GM06990 (cell line): ENCODE measurements at regions not wholly inside any gene's neighbourhood (a gene's known extent, or its start where the extent isn't known, plus 50 kb on each side); places are given as distances from the start of the nearest gene placed in this dataset.

ENCODE experiments used
- DNase-seq: peaks from one replicate; pipeline ENCODE4 v3.0.0-alpha.2; 2011; ENCODE audit not compliant: insufficient read length; ENCODE audit errors: extremely low read depth
- H3K27me3 ChIP-seq: replicated peaks from 2 replicates; pipeline ENCODE4 v1.6.0; 2011; ENCODE audit warnings: low read length; ENCODE audit not compliant: control insufficient read depth, insufficient read depth
- H3K36me3 ChIP-seq: 2 replicates; pipeline ENCODE4 v1.5.1; 2011; ENCODE audit warnings: low read length; ENCODE audit not compliant: control insufficient read depth, insufficient read depth
- H3K4me3 ChIP-seq: replicated peaks from 2 replicates; pipeline ENCODE4 v1.5.1; 2011; ENCODE audit warnings: low read depth, mild to moderate bottlenecking, control low read depth, low read length
- TF ChIP-seq, protein P1 (sequence below): IDR thresholded peaks from 2 replicates; pipeline ENCODE4 v1.5.1; 2011; ENCODE audit warnings: low read length, control low read depth, mild to moderate bottlenecking, inconsistent platforms; ENCODE audit not compliant: insufficient read depth, poor library complexity, severe bottlenecking

DNA sequence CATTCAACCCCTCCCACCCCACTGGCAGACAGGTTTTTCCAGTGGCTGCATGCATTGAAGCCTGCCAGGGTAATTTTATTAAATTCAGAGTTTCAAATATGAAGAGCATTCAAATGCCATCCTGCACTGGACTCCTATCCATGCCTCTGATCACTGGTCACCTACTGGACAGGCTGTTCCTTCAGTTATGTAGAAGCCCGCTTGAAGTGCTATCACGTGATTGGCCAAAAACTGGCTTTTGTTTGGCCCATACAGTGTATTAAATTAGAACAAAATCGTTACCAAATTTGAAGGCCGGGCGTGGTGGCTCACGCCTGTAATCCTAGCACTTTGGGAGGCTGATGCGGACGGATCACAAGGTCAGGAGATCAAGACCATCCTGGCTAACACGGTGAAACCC, 464.1 kb downstream of the TSN start:
- DNase-seq = no peak
- Histone ChIP-seq H3K4me3 (no peak overlapping the region), H3K27me3 (no peaks in the 10 kb centered on the region), H3K36me3 (no peaks in the 10 kb centered on the region)
- TF ChIP-seq, protein P1, sequence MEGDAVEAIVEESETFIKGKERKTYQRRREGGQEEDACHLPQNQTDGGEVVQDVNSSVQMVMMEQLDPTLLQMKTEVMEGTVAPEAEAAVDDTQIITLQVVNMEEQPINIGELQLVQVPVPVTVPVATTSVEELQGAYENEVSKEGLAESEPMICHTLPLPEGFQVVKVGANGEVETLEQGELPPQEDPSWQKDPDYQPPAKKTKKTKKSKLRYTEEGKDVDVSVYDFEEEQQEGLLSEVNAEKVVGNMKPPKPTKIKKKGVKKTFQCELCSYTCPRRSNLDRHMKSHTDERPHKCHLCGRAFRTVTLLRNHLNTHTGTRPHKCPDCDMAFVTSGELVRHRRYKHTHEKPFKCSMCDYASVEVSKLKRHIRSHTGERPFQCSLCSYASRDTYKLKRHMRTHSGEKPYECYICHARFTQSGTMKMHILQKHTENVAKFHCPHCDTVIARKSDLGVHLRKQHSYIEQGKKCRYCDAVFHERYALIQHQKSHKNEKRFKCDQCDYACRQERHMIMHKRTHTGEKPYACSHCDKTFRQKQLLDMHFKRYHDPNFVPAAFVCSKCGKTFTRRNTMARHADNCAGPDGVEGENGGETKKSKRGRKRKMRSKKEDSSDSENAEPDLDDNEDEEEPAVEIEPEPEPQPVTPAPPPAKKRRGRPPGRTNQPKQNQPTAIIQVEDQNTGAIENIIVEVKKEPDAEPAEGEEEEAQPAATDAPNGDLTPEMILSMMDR = no peak

DNA sequence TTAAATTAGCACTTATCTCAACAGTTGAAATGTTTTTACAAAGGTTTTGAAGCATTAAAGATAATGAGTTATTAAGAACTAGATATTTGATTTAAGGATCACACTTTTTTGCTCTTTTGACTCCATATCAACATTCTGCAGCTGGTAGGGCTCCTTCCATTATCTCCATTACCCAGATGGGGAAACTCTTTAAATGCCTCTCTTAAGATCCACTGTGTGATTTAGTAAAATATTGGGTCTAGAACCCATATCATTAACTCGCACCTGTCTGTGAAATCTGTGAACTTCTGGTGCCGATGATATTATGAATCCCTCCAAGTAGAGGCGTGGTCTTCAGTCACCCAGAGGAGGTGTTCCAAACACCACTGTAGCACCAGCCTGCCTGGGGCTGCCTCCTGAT, 466.2 kb downstream of the TSN start:
- no peaks in the 10 kb centered on the region for H3K27me3 ChIP-seq
- H3K36me3 ChIP-seq = no peaks in the 10 kb centered on the region
- H3K4me3 ChIP-seq = no peak overlapping the region
- TF ChIP-seq, protein P1 = no peak
- no peak for DNase-seq

DNA sequence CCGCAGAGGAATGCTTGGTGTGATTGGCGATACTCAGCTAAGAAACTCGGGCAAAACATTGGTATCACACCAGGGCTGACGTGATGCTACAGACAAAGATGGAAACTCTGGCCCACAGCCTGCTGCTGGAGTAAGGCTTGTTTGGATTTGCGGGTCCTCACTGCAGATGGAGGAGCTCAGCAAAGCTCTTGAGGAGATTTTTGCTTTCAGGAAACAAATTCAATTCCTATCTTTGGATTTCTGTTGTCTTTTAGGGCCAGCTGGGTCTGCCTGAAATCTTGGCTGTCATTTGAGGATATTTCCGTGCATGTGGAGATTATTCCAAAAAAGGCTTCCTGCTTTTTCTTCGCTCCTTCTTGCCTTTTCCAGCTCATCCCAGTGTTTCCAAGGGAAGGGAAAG, 475.8 kb downstream of the TSN start:
- no peaks in the 10 kb centered on the region for H3K27me3 ChIP-seq
- H3K36me3 ChIP-seq = no peaks in the 10 kb centered on the region
- TF ChIP-seq, protein P1 = no peak
- DNase-seq = no peak
- H3K4me3 ChIP-seq = no peak overlapping the region

DNA sequence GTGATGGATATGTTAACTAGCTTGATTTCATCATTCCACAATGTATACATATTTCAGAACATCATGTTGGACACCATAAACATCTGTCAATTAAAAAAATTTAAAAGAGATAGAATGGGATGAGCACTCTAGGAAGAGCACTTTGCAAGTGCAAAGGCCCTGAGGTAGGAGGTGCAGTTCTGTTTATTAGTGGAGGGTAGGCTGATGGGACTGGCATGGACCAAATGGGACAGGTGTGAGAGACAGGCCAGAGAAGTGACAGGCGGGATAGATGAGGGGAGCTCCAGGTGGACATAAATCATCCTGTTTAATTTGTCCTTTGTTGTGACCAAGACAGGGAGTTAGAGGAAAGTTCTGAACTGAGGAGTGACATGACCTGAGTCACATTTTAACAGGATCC, 477.9 kb downstream of the TSN start:
- no peak overlapping the region for H3K4me3 ChIP-seq
- H3K36me3 ChIP-seq = no peaks in the 10 kb centered on the region
- no peak for DNase-seq
- no peaks in the 10 kb centered on the region for H3K27me3 ChIP-seq
- TF ChIP-seq, protein P1 = no peak

DNA sequence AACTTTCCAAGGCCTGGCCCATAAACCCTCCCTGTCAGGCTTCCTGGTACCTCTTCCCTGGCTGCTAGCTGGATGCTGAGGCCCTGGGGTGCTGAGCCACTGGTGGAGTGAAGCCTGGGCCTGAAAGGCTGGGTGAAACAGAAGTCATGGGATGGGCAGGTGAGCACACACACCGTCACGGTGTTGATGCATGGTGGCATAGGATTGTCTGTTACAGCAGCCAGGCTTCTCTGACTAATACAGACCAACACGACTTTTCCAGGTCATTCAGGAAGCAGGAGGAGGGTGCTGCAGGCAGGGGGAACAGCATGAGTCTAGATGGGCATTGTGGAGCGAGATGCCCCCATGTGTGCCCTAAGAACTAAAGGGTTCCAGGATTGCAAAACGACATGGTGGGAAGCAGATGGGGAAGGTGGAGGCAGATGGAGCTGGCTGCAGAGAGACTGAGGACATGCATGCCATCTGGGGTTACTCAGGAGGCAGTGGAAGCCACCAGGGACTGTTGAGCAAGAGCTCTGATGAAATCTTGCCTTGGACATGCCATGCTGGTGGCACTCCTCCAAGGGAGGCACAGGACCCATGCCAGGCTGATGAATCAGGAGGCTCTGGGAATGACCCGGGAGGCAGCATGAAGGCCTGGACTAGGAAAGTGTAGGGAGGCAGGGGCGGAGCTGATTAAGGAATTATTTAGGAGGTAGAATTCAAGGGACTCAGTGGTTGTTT, 480.9 kb downstream of the TSN start:
- no peaks in the 10 kb centered on the region for H3K27me3 ChIP-seq
- TF ChIP-seq, protein P1 = no peak
- DNase-seq = no peak
- H3K4me3 ChIP-seq = no peak overlapping the region
- H3K36me3 ChIP-seq = no peaks in the 10 kb centered on the region

DNA sequence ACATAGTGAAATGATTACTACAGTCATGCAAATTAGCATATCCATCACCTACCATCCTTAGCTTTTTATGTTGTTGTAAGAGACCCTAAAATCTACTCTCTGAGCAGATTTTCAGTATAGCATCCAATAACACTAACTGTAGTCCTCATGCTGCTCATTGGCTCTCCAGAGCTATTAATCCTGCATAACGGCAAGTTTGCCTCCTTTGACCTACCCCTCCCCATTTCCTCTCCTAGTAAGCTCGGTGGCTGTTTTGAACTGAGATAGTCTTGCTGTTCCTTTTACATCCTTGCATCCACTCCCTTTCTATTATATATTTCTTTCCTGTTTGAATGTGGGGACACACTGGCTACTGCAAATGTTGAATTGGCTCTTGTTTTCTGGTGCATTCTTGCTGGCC, 481.5 kb downstream of the TSN start:
- H3K4me3 ChIP-seq = no peak overlapping the region
- H3K27me3 ChIP-seq = no peaks in the 10 kb centered on the region
- no peak for DNase-seq
- TF ChIP-seq, protein P1 = no peak
- H3K36me3 ChIP-seq = no peaks in the 10 kb centered on the region
